Ishikawa (cell line): ENCODE measurements at regions not wholly inside any gene's neighbourhood (a gene's known extent, or its start where the extent isn't known, plus 50 kb on each side); places are given as distances from the start of the nearest gene placed in this dataset.

Experiments used
- EGR1 ChIP-seq: IDR thresholded peaks from 2 replicates; pipeline ENCODE4 v1.6.1; 2012
- EP300 ChIP-seq: IDR thresholded peaks from 2 replicates; pipeline ENCODE4 v1.6.1; 2012; ENCODE audit warnings: borderline replicate concordance
- NFIC ChIP-seq: IDR thresholded peaks from 2 replicates; pipeline ENCODE4 v1.6.1; 2012
- TAF1 ChIP-seq: IDR thresholded peaks from 2 replicates; pipeline ENCODE4 v1.6.1; 2012; ENCODE audit warnings: low read depth, mild to moderate bottlenecking
- TEAD4 ChIP-seq: IDR thresholded peaks from 2 replicates; pipeline ENCODE4 v1.6.1; 2012
- YY1 ChIP-seq: IDR thresholded peaks from 2 replicates; pipeline ENCODE4 v1.6.1; 2012; ENCODE audit warnings: low read depth
- TF ChIP-seq, protein P1 (sequence below): IDR thresholded peaks from 2 replicates; pipeline ENCODE4 v1.6.1; 2012

DNA sequence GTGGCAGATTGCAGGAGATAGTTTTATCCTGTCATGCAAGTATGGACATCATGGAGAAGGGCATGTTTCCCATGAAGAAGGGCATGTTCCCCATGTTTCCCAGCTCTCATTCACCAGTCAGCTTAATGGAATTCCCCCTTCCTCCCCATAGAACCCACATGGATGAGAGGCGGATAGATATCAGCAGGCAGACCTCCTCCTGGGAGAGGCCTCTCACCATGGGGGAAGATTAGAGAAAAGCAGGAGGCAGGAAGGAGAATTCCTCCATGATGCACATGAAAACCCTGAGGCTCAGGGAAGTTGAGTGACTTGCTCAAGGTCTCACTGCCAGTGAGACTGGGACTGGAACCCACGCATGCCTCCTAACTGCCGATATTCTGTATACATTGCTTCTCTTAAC lies 92.9 kb upstream of the FOXN3 start:
- TF ChIP-seq TEAD4 (no peak), EGR1 (no peak), EP300 (no peak), NFIC (no peak), TAF1 (no peak), YY1 (no peak)
- TF ChIP-seq, protein P1, sequence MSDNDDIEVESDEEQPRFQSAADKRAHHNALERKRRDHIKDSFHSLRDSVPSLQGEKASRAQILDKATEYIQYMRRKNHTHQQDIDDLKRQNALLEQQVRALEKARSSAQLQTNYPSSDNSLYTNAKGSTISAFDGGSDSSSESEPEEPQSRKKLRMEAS = no peak
